HepG2 (cell line): ENCODE measurements at regions not wholly inside any gene's neighbourhood (a gene's known extent, or its start where the extent isn't known, plus 50 kb on each side); places are given as distances from the start of the nearest gene placed in this dataset.

Source experiments
- ATAC-seq: fragments of 200-7000 bp; cut with Tn5 transposase; 3 replicates; pipeline ENCODE4 v1.9.1; 2020; ENCODE audit warnings: mild to moderate bottlenecking, moderate library complexity
- BruUV-seq: library from RNA; stranded (reverse); fragments of 400-500 nt; replicated peaks from 2 replicates; lab custom pipeline; 2021; lab: Mats Ljungman, UMichigan
- CTCF ChIA-PET: fragments of 300-600 bp; formaldehyde crosslinking; extraction: SDS; loops from one replicate; lab custom pipeline; 2021; ENCODE audit warnings: low total read pairs, inconsistent platforms, low intra/inter-chr PET ratio; lab: Yijun Ruan, JAX
- POLR2A ChIA-PET: fragments of 350-600 bp; sonication (Branson Sonifier 250); formaldehyde crosslinking; loops from one replicate; lab custom pipeline; 2020; ENCODE audit warnings: antibody characterized with exemption, inconsistent platforms; lab: Yijun Ruan, JAX
- DNase-seq: peaks from one replicate; pipeline ENCODE4 v3.0.0-alpha.2; 2015; ENCODE audit warnings: low spot score
- FAIRE-seq: peaks from 3 replicates; lab custom pipeline; 2011; peaks lifted over from hg19 to GRCh38; lab: Jason Lieb, UNC
- H2AFZ ChIP-seq: one replicate; pipeline ENCODE4 v1.6.1; 2011; ENCODE audit warnings: low read length, inconsistent platforms
- H3K27ac ChIP-seq: fragments of 300-600 bp; 3 replicates; pipeline ENCODE4 v1.8.0; 2011; ENCODE audit warnings: mixed run types, mild to moderate bottlenecking, mixed read lengths, low read length, inconsistent platforms; ENCODE audit not compliant: insufficient read depth; ENCODE audit errors: extremely low read length
- H3K27me3 ChIP-seq, 2 experiments: fragments of 200-600 bp in 1 of 2; 2 replicates in 1 of 2; 3 replicates in 1 of 2; pipeline versions ENCODE4 v1.6.0 to v1.8.0; 2011; ENCODE audit warnings: low read length in 2 of 2, mild to moderate bottlenecking in 2 of 2, moderate library complexity in 2 of 2, inconsistent platforms in 1 of 2; ENCODE audit not compliant: insufficient read depth in 2 of 2, control insufficient read depth in 1 of 2
- H3K36me3 ChIP-seq, 2 experiments: fragments of 200-600 bp in 1 of 2; replicated peaks in 1 of 2; 2 replicates in 1 of 2; 3 replicates in 1 of 2; pipeline versions ENCODE4 v1.5.1 to v1.8.0; 2011; ENCODE audit warnings: low read length in 2 of 2, inconsistent platforms in 1 of 2; ENCODE audit not compliant: insufficient read depth in 2 of 2, control insufficient read depth in 1 of 2
- H3K4me1 ChIP-seq: 2 replicates; pipeline ENCODE4 v1.5.1; 2012; ENCODE audit warnings: low read length, inconsistent platforms; ENCODE audit not compliant: insufficient read depth
- H3K4me2 ChIP-seq: 2 replicates; pipeline ENCODE4 v1.6.0; 2011; ENCODE audit warnings: low read depth, low read length, inconsistent platforms
- H3K4me3 ChIP-seq, 3 experiments: fragments of 200-600 bp in 1 of 3; sonication (generic), shearing (Covaris generic) in 1 of 3; replicated peaks in 1 of 3; 2 replicates each; pipeline ENCODE4 v1.5.1; 2011 to 2016; ENCODE audit warnings: low read length in 3 of 3, inconsistent platforms in 2 of 3, low read depth in 2 of 3, mild to moderate bottlenecking in 2 of 3, control low read depth in 1 of 3, mixed read lengths in 1 of 3; ENCODE audit not compliant: insufficient read depth in 1 of 3
- H3K79me2 ChIP-seq: one replicate; pipeline ENCODE4 v1.6.1; 2011; ENCODE audit warnings: low read length, inconsistent platforms; ENCODE audit not compliant: insufficient read depth
- H3K9ac ChIP-seq: 2 replicates; pipeline ENCODE4 v1.6.0; 2011; ENCODE audit warnings: mild to moderate bottlenecking, low read depth, low read length, inconsistent platforms; ENCODE audit not compliant: insufficient read depth
- H3K9me3 ChIP-seq: 2 replicates; pipeline ENCODE4 v1.5.1; 2012; ENCODE audit warnings: mild to moderate bottlenecking, low read length
- H4K20me1 ChIP-seq: 2 replicates; pipeline ENCODE4 v1.6.0; 2011; ENCODE audit warnings: inconsistent platforms, mild to moderate bottlenecking, low read length, moderate library complexity; ENCODE audit not compliant: insufficient read depth
- HNF4A ChIP-seq: sonication (generic); formaldehyde crosslinking; IDR thresholded peaks from 2 replicates; pipeline ENCODE4 v1.4.0; 2020; ENCODE audit warnings: missing genetic modification reagents
- HNRNPK ChIP-seq: fragments of 200-400 bp; formaldehyde crosslinking; IDR thresholded peaks from 2 replicates; pipeline ENCODE4 v1.6.1; 2018; ENCODE audit warnings: low read length, low read depth, moderate library complexity, mild to moderate bottlenecking; ENCODE audit not compliant: poor library complexity, severe bottlenecking
- HNRNPUL1 ChIP-seq: fragments of 200-400 bp; formaldehyde crosslinking; IDR thresholded peaks from 2 replicates; pipeline ENCODE4 v1.6.1; 2017; ENCODE audit warnings: low read depth, mild to moderate bottlenecking, low read length, moderate library complexity
- MAF1 ChIP-seq: sonication (generic); formaldehyde crosslinking; IDR thresholded peaks from 2 replicates; pipeline ENCODE4 v1.5.0; 2020; ENCODE audit warnings: missing genetic modification reagents, borderline replicate concordance
- NFYB ChIP-seq: sonication (generic); formaldehyde crosslinking; IDR thresholded peaks from 2 replicates; pipeline ENCODE4 v1.4.0; 2020; ENCODE audit warnings: missing genetic modification reagents
- ZC3H4 ChIP-seq: sonication (generic); formaldehyde crosslinking; IDR thresholded peaks from 2 replicates; pipeline ENCODE4 v1.4.0; 2020; ENCODE audit warnings: missing genetic modification reagents, borderline replicate concordance
- ZNF331 ChIP-seq: sonication (generic); formaldehyde crosslinking; IDR thresholded peaks from 2 replicates; pipeline ENCODE4 v1.4.0; 2020; ENCODE audit warnings: missing genetic modification reagents
- WGBS: methylation state at CpG from one replicate; pipeline ENCODE4 v1.1.6; 2017; ENCODE audit warnings: low lambda C conversion rate; 5-methylcytosine and 5-hydroxymethylcytosine counted together
- in situ Hi-C: cut with HindIII; loops from 2 replicates; pipeline ENCODE4 v1.10.0; 2017; ENCODE audit warnings: low pct_unique_long_range_greater_than_20kb; ENCODE audit not compliant: extremely low pct_ligation_motif_present
- intact Hi-C: fragments of 100-400 bp; cut with micrococcal nuclease; formaldehyde crosslinking; loops from one replicate; pipeline ENCODE4 v1.10.0; 2022; ENCODE audit not compliant: unreplicated experiment
- TF ChIP-seq, protein P1 (sequence below): sonication (generic); formaldehyde crosslinking; IDR thresholded peaks from 2 replicates; pipeline ENCODE4 v1.4.0; 2020; ENCODE audit warnings: missing genetic modification reagents, borderline replicate concordance
- TF ChIP-seq, protein P2 (sequence below): sonication (generic); formaldehyde crosslinking; IDR thresholded peaks from 2 replicates; pipeline ENCODE4 v1.4.0; 2020; ENCODE audit warnings: missing genetic modification reagents, borderline replicate concordance
- TF ChIP-seq, protein P3 (sequence below): sonication (generic); formaldehyde crosslinking; IDR thresholded peaks from 2 replicates; pipeline ENCODE4 v1.8.0; 2023; ENCODE audit warnings: mild to moderate bottlenecking, missing genetic modification reagents
- TF ChIP-seq, protein P4 (sequence below): sonication (generic); formaldehyde crosslinking; IDR thresholded peaks from 2 replicates; pipeline ENCODE4 v1.4.0; 2020; ENCODE audit warnings: missing genetic modification reagents
- TF ChIP-seq, protein P5 (sequence below): sonication (generic); formaldehyde crosslinking; IDR thresholded peaks from 2 replicates; pipeline ENCODE4 v1.5.0; 2020; ENCODE audit warnings: missing genetic modification reagents
- TF ChIP-seq, protein P6 (sequence below): sonication (generic); formaldehyde crosslinking; IDR thresholded peaks from 2 replicates; pipeline ENCODE4 v1.5.1; 2020; ENCODE audit warnings: mild to moderate bottlenecking, missing genetic modification reagents

DNA sequence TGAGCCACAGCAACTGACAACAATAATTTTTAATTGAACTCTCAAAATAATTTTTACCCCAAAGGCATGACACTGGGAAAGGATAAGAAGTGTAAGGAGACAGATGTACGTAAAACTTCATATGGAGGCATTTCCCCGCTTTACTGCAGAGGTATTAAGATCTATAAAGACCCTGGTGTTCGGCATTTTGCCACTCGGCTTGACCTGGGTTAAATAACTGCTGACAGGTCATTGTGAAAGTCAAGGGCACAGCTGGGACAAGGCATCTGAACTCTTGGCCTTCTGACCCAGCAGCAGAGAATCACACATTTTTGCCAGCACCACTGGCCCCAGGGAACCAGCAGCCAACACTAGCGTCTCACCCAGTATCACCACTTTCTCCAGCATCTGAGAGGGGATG is 372.1 kb downstream of the SOX9 start:
- no peak overlapping the region for H3K4me2 ChIP-seq
- no peaks in the 10 kb centered on the region for H3K27me3 ChIP-seq
- FAIRE-seq (no peak), ATAC-seq (peak; percentile 31), DNase-seq (no peak)
- H3K4me1 ChIP-seq = peaks cover 70% of the 10 kb centered on the region
- in situ Hi-C loops (no loop called here), intact Hi-C loops (no loop called here)
- H3K9ac ChIP-seq = no peak overlapping the region
- ChIA-PET POLR2A (interaction anchor here (1.0 to 1.8 kb wide), 2 partner anchors 9 to 372 kb away, joined by 6 to 11 read pairs; partner anchors contain the start of gene SOX9), CTCF (no interaction called here)
- 69% methylated on average over 5 of the region's 5 CpGs for WGBS
- H3K36me3 ChIP-seq = peaks cover 0 to 1% of the 10 kb centered on the region in 2 experiments; a peak in 2 of 5 replicates
- H3K4me3 ChIP-seq = no peak overlapping the region
- peaks cover 92% of the 10 kb centered on the region for H3K79me2 ChIP-seq
- no peak overlapping the region for H2AFZ ChIP-seq
- no TSS peak for BruUV-seq
- H3K27ac ChIP-seq = no peak overlapping the region
- H3K9me3 ChIP-seq = no peaks in the 10 kb centered on the region
- H4K20me1 ChIP-seq = peaks cover 9% of the 10 kb centered on the region; the same call in 1 of the 2 replicates
- TF ChIP-seq, protein P1, sequence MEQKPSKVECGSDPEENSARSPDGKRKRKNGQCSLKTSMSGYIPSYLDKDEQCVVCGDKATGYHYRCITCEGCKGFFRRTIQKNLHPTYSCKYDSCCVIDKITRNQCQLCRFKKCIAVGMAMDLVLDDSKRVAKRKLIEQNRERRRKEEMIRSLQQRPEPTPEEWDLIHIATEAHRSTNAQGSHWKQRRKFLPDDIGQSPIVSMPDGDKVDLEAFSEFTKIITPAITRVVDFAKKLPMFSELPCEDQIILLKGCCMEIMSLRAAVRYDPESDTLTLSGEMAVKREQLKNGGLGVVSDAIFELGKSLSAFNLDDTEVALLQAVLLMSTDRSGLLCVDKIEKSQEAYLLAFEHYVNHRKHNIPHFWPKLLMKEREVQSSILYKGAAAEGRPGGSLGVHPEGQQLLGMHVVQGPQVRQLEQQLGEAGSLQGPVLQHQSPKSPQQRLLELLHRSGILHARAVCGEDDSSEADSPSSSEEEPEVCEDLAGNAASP (CRISPR knock-in tag) = peak; percentile 82; the same call in 1 of the 2 replicates
- TF ChIP-seq, protein P2, sequence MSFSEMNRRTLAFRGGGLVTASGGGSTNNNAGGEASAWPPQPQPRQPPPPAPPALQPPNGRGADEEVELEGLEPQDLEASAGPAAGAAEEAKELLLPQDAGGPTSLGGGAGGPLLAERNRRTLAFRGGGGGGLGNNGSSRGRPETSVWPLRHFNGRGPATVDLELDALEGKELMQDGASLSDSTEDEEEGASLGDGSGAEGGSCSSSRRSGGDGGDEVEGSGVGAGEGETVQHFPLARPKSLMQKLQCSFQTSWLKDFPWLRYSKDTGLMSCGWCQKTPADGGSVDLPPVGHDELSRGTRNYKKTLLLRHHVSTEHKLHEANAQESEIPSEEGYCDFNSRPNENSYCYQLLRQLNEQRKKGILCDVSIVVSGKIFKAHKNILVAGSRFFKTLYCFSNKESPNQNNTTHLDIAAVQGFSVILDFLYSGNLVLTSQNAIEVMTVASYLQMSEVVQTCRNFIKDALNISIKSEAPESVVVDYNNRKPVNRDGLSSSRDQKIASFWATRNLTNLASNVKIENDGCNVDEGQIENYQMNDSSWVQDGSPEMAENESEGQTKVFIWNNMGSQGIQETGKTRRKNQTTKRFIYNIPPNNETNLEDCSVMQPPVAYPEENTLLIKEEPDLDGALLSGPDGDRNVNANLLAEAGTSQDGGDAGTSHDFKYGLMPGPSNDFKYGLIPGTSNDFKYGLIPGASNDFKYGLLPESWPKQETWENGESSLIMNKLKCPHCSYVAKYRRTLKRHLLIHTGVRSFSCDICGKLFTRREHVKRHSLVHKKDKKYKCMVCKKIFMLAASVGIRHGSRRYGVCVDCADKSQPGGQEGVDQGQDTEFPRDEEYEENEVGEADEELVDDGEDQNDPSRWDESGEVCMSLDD (CRISPR knock-in tag) = no peak
- TF ChIP-seq HNRNPK = no peak
- TF ChIP-seq, protein P3, sequence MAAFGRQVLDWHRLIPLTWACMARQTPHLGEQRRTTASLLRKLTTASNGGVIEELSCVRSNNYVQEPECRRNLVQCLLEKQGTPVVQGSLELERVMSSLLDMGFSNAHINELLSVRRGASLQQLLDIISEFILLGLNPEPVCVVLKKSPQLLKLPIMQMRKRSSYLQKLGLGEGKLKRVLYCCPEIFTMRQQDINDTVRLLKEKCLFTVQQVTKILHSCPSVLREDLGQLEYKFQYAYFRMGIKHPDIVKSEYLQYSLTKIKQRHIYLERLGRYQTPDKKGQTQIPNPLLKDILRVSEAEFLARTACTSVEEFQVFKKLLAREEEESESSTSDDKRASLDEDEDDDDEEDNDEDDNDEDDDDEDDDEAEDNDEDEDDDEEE (CRISPR knock-in tag) = no peak
- no peak for TF ChIP-seq ZC3H4 (CRISPR knock-in tag)
- TF ChIP-seq, protein P4, sequence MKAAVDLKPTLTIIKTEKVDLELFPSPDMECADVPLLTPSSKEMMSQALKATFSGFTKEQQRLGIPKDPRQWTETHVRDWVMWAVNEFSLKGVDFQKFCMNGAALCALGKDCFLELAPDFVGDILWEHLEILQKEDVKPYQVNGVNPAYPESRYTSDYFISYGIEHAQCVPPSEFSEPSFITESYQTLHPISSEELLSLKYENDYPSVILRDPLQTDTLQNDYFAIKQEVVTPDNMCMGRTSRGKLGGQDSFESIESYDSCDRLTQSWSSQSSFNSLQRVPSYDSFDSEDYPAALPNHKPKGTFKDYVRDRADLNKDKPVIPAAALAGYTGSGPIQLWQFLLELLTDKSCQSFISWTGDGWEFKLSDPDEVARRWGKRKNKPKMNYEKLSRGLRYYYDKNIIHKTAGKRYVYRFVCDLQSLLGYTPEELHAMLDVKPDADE (CRISPR knock-in tag) = no peak
- TF ChIP-seq, protein P5, sequence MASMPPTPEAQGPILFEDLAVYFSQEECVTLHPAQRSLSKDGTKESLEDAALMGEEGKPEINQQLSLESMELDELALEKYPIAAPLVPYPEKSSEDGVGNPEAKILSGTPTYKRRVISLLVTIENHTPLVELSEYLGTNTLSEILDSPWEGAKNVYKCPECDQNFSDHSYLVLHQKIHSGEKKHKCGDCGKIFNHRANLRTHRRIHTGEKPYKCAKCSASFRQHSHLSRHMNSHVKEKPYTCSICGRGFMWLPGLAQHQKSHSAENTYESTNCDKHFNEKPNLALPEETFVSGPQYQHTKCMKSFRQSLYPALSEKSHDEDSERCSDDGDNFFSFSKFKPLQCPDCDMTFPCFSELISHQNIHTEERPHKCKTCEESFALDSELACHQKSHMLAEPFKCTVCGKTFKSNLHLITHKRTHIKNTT (CRISPR knock-in tag) = no peak
- TF ChIP-seq NFYB (CRISPR knock-in tag) = no peak
- no peak for TF ChIP-seq MAF1 (CRISPR knock-in tag)
- TF ChIP-seq HNF4A (CRISPR knock-in tag) = peak; percentile 78
- peak; percentile 35; the same call in 1 of the 2 replicates for TF ChIP-seq ZNF331 (CRISPR knock-in tag)
- TF ChIP-seq, protein P6, sequence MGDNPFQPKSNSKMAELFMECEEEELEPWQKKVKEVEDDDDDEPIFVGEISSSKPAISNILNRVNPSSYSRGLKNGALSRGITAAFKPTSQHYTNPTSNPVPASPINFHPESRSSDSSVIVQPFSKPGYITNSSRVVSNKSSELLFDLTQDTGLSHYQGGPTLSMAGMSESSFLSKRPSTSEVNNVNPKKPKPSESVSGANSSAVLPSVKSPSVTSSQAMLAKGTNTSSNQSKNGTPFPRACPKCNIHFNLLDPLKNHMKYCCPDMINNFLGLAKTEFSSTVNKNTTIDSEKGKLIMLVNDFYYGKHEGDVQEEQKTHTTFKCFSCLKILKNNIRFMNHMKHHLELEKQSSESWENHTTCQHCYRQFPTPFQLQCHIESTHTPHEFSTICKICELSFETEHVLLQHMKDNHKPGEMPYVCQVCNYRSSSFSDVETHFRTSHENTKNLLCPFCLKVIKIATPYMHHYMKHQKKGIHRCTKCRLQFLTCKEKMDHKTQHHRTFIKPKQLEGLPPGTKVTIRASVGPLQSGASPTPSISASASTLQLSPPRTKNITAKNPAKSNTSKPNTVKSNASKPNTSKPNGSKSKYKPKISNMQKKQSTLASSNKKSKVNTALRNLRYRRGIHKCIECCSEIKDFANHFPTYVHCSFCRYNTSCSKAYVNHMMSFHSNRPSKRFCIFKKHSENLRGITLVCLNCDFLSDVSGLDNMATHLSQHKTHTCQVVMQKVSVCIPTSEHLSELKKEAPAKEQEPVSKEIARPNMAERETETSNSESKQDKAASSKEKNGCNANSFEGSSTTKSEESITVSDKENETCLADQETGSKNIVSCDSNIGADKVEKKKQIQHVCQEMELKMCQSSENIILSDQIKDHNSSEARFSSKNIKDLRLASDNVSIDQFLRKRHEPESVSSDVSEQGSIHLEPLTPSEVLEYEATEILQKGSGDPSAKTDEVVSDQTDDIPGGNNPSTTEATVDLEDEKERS (CRISPR knock-in tag) = no peak
- TF ChIP-seq HNRNPUL1 = no peak
